Umbilical cord (tissue), 1 donor: ENCODE measurements at regions not wholly inside any gene's neighbourhood (a gene's known extent, or its start where the extent isn't known, plus 50 kb on each side); places are given as distances from the start of the nearest gene placed in this dataset.

Experiments
- DNase-seq: peaks from one replicate; pipeline ENCODE4 v3.0.0-alpha.2; 2015; ENCODE audit warnings: low spot score

GRCh38 chr6:71123051-71123450, 165.6 kb upstream of the OGFRL1 start:
- no peak for DNase-seq

GRCh38 chr6:71124340-71124739, 164.3 kb upstream of the OGFRL1 start:
- DNase-seq: no peak

- DNase-seq: no peak
These were observed 163.4 kb upstream of the OGFRL1 start for GRCh38 chr6:71125216-71125615.

DNA sequence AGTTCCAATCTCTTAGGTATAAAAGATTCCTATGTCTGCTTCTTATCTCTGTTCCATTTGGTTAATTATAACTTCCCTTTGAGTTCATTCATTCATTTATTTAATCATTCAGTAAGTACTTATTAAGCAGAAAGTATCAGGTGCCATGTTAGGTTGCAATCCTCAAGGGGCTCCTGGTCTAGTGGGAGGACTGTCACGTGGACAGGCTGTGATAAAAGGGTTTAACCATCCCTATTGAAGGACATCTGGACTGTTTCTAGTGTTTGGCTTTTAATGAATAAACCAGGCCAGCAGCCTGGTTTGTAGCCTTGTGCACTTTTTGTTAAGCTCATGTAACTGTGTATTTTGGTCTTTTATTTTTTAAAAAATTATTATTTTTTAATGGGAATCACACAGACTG, 162.1 kb upstream of the OGFRL1 start:
- DNase-seq: no peak

GRCh38 chr6:71127374-71127773, 161.2 kb upstream of the OGFRL1 start:
- DNase-seq: no peak

DNA sequence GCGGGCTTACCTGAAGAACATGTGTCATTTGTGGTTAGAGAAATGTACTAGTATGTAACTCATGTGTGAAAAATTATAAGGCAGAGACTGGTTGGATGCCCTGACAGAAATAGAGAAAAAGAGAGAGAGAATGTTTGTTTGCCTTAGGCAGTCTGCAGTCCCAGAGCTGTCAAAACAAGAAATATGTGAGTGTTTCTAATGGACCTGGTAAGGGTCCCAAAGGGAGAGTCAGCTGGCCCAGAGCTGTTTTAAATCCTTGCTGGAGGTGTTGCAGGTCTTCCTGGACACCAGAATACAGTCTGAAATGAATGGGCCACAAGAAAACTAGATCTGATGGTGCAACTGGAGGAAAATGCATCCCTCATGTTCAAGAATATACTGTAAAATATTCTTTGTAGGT, 158.3 kb upstream of the OGFRL1 start:
- no peak for DNase-seq

DNA sequence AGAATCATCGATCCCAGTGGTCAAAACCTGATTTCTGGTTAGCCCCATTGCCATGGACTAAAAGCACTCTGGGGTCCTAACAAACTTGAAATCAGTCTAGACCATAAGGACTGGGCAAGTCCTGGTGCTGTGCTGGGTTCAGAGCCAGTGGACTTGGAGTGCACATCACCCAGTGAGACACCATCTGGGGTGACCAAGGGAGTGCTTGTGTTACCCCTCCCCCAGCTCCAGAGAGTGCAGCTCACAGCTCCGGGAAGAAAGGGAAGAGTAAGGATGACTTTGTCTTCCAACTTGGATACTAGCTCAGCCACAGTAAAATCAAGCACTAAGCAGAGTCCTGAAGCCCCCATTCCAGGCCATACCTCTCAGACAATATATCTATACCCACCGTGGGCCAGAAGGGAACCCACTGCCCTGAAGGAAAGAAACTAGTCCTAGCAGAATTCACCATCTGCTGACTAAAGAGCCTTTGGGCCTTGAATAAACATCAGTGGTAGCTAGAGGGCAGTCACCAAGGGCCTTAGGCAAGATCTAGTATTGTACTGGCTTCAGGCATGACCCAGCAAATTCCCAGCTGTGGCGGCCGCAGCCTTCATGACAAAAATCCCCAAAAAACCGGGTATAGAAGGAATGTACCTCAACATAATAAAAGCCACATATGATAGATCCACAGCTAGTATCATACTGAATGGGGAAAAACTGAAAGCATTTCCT, 153.5 kb upstream of the OGFRL1 start:
- DNase-seq: no peak

- no peak for DNase-seq
These were observed 150.6 kb upstream of the OGFRL1 start for GRCh38 chr6:71137973-71138372.

GRCh38 chr6:71138376-71138775, 150.2 kb upstream of the OGFRL1 start:
- DNase-seq: no peak

DNA sequence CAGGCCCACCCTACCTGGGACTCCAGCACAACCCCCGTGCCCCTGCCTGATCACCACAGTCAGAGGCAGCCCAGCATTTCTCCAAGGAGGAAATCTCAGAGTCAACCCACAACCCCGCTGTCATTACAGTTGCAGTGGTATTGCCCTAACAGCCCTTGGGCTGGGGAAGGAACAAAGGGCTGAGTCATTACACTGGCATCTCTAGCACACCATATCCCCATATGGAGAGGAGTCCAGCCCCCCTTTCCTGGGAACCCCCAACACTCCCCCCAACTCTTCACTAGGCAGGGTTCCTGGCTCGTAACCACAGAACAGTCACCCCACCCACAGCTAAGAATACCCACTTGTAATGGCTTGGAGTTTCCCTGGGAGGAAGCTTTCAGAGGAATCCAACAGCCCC, 149.4 kb upstream of the OGFRL1 start:
- DNase-seq: no peak

DNA sequence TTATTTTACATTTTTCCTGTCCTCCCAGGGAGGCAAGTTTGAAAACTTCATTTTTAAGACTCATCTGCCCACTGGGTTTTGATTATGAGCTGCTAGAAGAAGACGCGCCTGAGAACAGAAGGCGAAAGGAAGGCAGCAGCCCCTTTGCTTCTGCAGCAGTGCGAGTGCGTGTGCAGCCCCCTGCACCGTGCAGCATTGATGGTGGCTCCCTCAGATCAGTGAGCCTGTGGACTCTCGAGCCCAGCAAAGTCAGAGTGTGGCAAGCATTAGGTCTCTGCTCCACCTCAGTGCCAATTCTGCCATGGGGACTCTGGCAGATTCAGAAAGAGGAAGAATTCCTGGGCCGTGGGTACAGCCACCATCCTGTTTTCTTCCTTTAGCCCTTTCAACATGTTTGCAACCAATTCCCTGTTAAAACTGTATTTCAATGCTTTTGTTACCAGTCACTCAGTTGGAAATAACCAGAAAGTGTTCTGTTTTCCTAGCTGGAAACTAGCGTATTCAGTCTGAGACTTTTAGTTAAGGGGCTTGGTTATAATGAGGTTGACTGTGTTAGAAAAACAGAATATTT, 134.8 kb upstream of the OGFRL1 start:
- no peak for DNase-seq

DNA sequence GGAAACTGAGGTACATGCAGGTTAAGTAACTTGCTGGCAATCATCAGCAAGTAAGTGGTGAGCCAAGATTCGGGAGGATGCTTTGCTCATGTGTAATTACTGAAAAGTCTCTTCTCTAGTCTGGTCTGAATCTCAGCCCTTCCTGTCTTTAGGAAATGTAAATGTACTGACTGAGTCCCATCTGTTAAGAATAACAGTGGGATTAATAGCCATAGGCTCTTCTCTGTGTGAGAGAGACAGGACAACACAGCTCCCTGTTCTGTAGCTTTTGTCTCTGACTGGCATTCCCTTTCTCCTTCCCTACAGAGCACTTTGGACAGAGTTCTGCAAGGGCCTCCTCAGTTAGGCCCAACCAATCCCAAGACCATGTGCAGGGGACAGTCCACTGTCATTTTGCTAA, 131.3 kb upstream of the OGFRL1 start:
- no peak for DNase-seq

DNA sequence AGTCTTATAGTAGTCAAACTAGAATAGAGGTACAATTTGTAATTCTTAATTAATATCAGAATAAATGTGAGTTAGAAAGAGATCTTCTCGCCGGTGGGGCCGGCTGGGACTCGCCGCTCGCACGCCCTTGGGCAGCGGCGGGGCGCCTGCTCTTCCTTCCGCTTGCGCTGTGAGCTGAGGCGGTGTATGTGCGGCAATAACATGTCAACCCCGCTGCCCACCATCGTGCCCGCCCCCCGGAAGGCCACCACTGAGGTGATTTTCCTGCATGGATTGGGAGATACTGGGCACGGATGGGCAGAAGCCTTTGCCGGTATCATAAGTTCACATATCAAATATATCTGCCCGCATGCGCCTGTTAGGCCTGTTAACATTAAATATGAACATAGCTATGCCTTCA, 123.7 kb upstream of the OGFRL1 start:
- DNase-seq: no peak

DNA sequence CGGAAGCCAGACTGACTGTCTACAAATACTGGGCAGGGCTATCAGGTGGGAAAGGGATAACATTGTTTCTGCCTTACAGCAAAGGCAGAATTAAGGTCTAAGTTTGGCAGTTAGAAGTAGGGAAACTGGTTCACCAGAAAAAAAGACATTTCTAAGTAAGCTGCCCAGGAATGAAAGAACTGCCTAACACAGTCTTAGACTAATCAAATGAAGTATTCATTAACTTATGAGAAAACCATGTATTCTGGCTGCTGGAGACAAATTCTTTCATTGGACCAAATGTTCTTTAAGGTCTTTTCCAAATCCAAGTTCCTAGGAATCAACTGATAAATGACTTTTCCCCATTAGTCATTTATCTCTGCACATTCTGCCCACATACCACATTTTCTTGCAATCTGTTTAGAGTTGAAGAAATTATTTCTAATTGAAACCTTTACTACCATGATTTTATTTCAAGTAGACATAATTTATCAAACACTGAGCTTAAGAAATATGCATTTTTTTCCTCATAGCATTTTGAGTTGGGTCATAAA, 120.3 kb upstream of the OGFRL1 start:
- DNase-seq: peak; percentile 4

DNA sequence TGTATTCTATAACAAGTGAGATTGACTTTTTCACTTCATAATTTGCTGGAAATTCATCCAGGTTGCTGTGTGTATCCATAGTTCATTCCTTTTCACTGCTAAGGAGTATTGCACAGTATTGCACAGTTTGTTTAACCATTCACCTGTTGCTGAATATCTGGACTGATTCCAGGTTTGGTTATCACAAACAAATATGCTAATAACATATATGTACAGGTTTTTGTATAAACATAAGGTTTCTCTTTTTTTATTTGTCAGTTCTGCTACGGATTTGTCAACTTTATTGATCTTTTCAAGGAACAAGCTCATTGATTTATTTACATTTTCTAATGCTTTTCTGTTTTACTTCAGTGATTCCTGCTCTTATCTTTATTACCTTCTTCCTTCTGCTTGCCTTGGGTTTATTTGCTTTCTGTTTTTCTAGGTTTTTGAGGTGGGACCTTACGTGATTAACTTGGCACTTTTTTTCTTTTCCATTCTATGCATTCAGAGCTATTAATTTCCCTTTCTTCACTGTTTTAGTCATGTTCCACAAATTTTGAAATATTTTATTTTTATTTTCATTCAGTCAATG, 117.0 kb upstream of the OGFRL1 start:
- DNase-seq: no peak

GRCh38 chr6:71179249-71179885, 109.2 kb upstream of the OGFRL1 start:
- no peak for DNase-seq

DNA sequence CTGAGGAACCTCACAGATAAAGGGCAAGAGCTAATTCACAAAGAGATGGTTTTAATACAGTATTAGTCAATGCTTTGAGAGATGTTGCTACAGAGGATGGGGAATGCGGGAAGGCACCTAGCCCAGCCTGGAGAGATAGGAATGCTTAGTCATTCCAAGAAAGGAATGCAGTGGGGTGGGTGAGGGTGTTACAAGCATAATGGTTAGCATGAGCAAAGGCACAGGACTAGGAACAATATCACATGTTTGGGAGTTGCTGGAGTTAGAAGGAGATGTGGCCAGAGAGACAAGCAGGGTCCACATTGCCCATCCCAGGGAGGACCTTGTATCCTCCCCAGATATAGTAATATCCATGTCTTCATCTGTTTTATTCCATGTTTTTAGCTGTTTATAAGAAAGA, 107.0 kb upstream of the OGFRL1 start:
- DNase-seq: peak; percentile 12

DNA sequence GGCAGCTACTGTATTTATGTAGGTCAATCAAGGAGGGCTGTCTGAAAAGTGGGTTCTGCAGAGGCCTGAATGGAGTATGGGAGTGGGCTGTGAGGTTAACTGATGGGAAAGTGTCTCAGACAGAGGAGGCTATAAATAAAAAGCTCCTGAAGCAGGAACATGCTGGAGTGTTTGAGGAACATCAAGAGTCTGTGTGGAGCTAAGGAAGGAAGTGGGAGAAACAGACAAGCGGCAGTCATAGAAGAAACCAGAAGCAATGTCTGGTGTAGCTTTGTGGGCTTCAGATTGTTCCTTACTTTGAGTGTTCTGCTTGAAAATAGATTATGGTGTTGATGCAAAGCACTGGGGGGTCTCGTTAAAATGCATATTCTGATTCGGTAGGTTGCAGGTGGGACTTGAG, 101.5 kb upstream of the OGFRL1 start:
- DNase-seq: no peak

GRCh38 chr6:71190809-71191208, 97.8 kb upstream of the OGFRL1 start:
- peak; percentile 30 for DNase-seq

GRCh38 chr6:71194724-71195123, 93.9 kb upstream of the OGFRL1 start:
- DNase-seq: no peak

DNA sequence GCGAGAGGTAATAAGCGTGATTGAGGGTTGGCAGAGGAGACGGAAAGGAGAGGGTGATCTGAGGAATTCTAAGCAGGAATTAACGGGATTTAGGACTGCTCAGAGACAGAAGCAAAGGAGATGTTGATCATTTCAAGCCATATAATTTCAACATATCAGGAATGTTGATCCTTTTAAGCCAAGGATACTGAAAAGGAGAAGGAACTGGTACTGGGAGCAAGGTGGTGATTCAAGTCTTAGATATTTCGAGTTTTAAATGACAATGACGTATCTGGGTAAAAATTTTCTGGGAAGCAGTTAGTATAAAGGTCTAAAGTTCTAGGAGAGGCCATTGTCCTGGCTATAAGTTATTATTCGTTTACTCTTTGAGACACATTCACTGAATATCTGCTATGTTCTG, 91.3 kb upstream of the OGFRL1 start:
- DNase-seq: peak; percentile 73

DNA sequence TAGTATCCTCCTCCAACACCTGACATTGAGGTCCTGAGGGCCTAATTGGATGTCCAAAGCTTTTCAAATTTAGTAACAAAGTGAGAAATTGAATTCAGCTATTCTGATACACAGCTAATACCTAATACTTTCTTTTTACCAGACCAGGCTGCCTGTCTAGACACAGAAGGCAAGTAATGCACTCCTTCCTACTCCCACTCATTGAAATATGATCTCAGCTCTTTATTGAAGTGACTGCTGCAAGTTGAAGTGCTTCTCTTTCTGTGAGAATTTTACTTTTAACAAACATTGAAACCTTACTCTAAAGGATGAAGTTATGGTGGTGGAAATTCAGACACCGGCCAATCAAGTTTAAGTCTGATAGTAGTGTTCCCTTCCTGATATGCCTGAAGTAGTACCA, 90.8 kb upstream of the OGFRL1 start:
- DNase-seq: peak; percentile 34

DNA sequence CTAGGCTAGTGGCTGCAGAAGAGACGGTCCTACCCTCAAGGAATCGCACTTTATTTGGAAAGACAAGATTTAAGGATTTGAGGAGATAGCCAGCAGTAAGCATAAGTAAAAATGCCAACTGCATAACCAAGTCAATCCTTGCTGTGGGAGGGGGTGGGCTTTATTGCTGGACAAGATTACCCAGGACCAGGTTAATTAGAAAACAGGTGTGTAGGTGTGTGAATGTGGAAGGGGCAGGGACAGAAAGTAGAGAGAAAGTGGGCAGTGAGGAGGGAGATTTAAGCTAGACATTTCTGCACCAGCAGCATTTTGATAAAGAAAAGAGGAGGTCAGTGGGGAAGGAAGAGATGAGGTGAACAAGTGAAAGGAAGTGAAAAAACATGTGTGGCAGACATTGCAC, 89.7 kb upstream of the OGFRL1 start:
- no peak for DNase-seq
